HEK293 (cell line): ENCODE measurements at regions not wholly inside any gene's neighbourhood (a gene's known extent, or its start where the extent isn't known, plus 50 kb on each side); places are given as distances from the start of the nearest gene placed in this dataset.
A peak's percentile ranks its signal among the peaks of the same experiment; 100 is the strongest.

Experiments
- GLI4 ChIP-seq: fragments of 450-650 bp; formaldehyde crosslinking; IDR thresholded peaks from 2 replicates; pipeline ENCODE4 v1.5.1; 2016; ENCODE audit warnings: missing biosample characterization, missing genetic modification characterization
- HOXC10 ChIP-seq: sonication (generic); formaldehyde crosslinking; IDR thresholded peaks from 2 replicates; pipeline ENCODE4 v1.8.1; 2023; ENCODE audit warnings: mild to moderate bottlenecking, missing genetic modification reagents
- MYNN ChIP-seq: fragments of 450-650 bp; formaldehyde crosslinking; IDR thresholded peaks from 2 replicates; pipeline ENCODE4 v1.5.1; 2016; ENCODE audit warnings: missing biosample characterization, missing genetic modification characterization, borderline replicate concordance
- PRDM2 ChIP-seq: fragments of 450-650 bp; formaldehyde crosslinking; IDR thresholded peaks from 2 replicates; pipeline ENCODE4 v1.5.1; 2016; ENCODE audit warnings: missing biosample characterization, missing genetic modification characterization, borderline replicate concordance
- SCRT2 ChIP-seq: fragments of 450-650 bp; formaldehyde crosslinking; IDR thresholded peaks from 2 replicates; pipeline ENCODE4 v1.5.1; 2016; ENCODE audit warnings: missing biosample characterization, missing genetic modification characterization
- YY2 ChIP-seq: fragments of 450-650 bp; formaldehyde crosslinking; IDR thresholded peaks from 2 replicates; pipeline ENCODE4 v1.5.1; 2016; ENCODE audit warnings: missing biosample characterization, missing genetic modification characterization
- ZBTB21 ChIP-seq: fragments of 450-650 bp; formaldehyde crosslinking; IDR thresholded peaks from 2 replicates; pipeline ENCODE4 v1.5.1; 2017; ENCODE audit warnings: missing biosample characterization, missing genetic modification characterization
- ZBTB48 ChIP-seq: fragments of 450-650 bp; formaldehyde crosslinking; IDR thresholded peaks from 2 replicates; pipeline ENCODE4 v1.5.1; 2016; ENCODE audit warnings: missing biosample characterization, missing genetic modification characterization
- ZFHX2 ChIP-seq: fragments of 450-650 bp; formaldehyde crosslinking; conservative IDR thresholded peaks from 2 replicates; pipeline ENCODE4 v1.5.1; 2016; ENCODE audit warnings: missing biosample characterization, missing genetic modification characterization
- ZFP69B ChIP-seq: fragments of 450-650 bp; formaldehyde crosslinking; IDR thresholded peaks from 2 replicates; pipeline ENCODE4 v1.5.1; 2016; ENCODE audit warnings: missing biosample characterization, missing genetic modification characterization
- ZNF10 ChIP-seq: fragments of 450-650 bp; formaldehyde crosslinking; IDR thresholded peaks from 2 replicates; pipeline ENCODE4 v1.5.1; 2017; ENCODE audit warnings: missing biosample characterization, missing genetic modification characterization
- ZNF114 ChIP-seq: fragments of 450-650 bp; formaldehyde crosslinking; IDR thresholded peaks from 2 replicates; pipeline ENCODE4 v1.5.0; 2017; ENCODE audit warnings: missing biosample characterization, missing genetic modification characterization
- ZNF16 ChIP-seq: fragments of 450-650 bp; formaldehyde crosslinking; IDR thresholded peaks from 2 replicates; pipeline ENCODE4 v1.5.1; 2016; ENCODE audit warnings: low read depth, missing biosample characterization, missing genetic modification characterization
- ZNF169 ChIP-seq: fragments of 450-650 bp; formaldehyde crosslinking; IDR thresholded peaks from 2 replicates; pipeline ENCODE4 v1.5.1; 2016; ENCODE audit warnings: missing biosample characterization, missing genetic modification characterization
- ZNF211 ChIP-seq: fragments of 450-650 bp; formaldehyde crosslinking; IDR thresholded peaks from 2 replicates; pipeline ENCODE4 v1.5.1; 2016; ENCODE audit warnings: low read depth, missing biosample characterization, missing genetic modification characterization
- ZNF221 ChIP-seq: fragments of 450-650 bp; formaldehyde crosslinking; IDR thresholded peaks from 2 replicates; pipeline ENCODE4 v1.5.1; 2017; ENCODE audit warnings: missing biosample characterization, missing genetic modification characterization, borderline replicate concordance
- ZNF394 ChIP-seq: fragments of 450-650 bp; formaldehyde crosslinking; IDR thresholded peaks from 2 replicates; pipeline ENCODE4 v1.5.1; 2016; ENCODE audit warnings: missing biosample characterization, missing genetic modification characterization, mild to moderate bottlenecking, moderate library complexity, borderline replicate concordance
- ZNF48 ChIP-seq: fragments of 450-650 bp; formaldehyde crosslinking; IDR thresholded peaks from 2 replicates; pipeline ENCODE4 v1.5.1; 2016; ENCODE audit warnings: missing biosample characterization, missing genetic modification characterization
- ZNF510 ChIP-seq: fragments of 450-650 bp; formaldehyde crosslinking; IDR thresholded peaks from 2 replicates; pipeline ENCODE4 v1.5.1; 2018; ENCODE audit warnings: mild to moderate bottlenecking, missing genetic modification characterization, missing biosample characterization; ENCODE audit not compliant: insufficient replicate concordance
- ZNF521 ChIP-seq: fragments of 450-650 bp; formaldehyde crosslinking; IDR thresholded peaks from 2 replicates; pipeline ENCODE4 v1.5.1; 2017; ENCODE audit warnings: missing biosample characterization, mild to moderate bottlenecking, missing genetic modification characterization
- ZNF600 ChIP-seq: fragments of 450-650 bp; formaldehyde crosslinking; IDR thresholded peaks from 2 replicates; pipeline ENCODE4 v1.5.1; 2016; ENCODE audit warnings: missing biosample characterization, missing genetic modification characterization
- ZNF623 ChIP-seq: fragments of 450-650 bp; formaldehyde crosslinking; IDR thresholded peaks from 2 replicates; pipeline ENCODE4 v1.5.1; 2016; ENCODE audit warnings: missing biosample characterization, missing genetic modification characterization
- ZNF626 ChIP-seq: fragments of 450-650 bp; sonication (Bioruptor Pico); formaldehyde crosslinking; IDR thresholded peaks from 2 replicates; pipeline ENCODE4 v1.5.1; 2018; ENCODE audit warnings: missing biosample characterization, missing genetic modification characterization, inconsistent platforms
- ZNF777 ChIP-seq: fragments of 450-650 bp; formaldehyde crosslinking; IDR thresholded peaks from 2 replicates; pipeline ENCODE4 v1.5.1; 2017; ENCODE audit warnings: missing biosample characterization, missing genetic modification characterization, borderline replicate concordance
- ZNF843 ChIP-seq: fragments of 450-650 bp; formaldehyde crosslinking; IDR thresholded peaks from 2 replicates; pipeline ENCODE4 v1.5.1; 2016; ENCODE audit warnings: missing biosample characterization, missing genetic modification characterization
- ZXDB ChIP-seq: fragments of 450-650 bp; formaldehyde crosslinking; IDR thresholded peaks from 2 replicates; pipeline ENCODE4 v1.5.1; 2016; ENCODE audit warnings: missing biosample characterization, missing genetic modification characterization
- TF ChIP-seq, protein P1 (sequence below): fragments of 450-650 bp; formaldehyde crosslinking; IDR thresholded peaks from 2 replicates; pipeline ENCODE4 v1.5.1; 2016; ENCODE audit warnings: missing biosample characterization, missing genetic modification characterization
- TF ChIP-seq, protein P2 (sequence below): fragments of 450-650 bp; formaldehyde crosslinking; IDR thresholded peaks from 2 replicates; pipeline ENCODE4 v1.5.1; 2016; ENCODE audit warnings: missing biosample characterization, missing genetic modification characterization
- TF ChIP-seq, protein P3 (sequence below): fragments of 450-650 bp; formaldehyde crosslinking; IDR thresholded peaks from 2 replicates; pipeline ENCODE4 v1.5.1; 2016; ENCODE audit warnings: missing biosample characterization, missing genetic modification characterization
- TF ChIP-seq, protein P4 (sequence below): fragments of 450-650 bp; formaldehyde crosslinking; IDR thresholded peaks from 2 replicates; pipeline ENCODE4 v1.5.1; 2016; ENCODE audit warnings: missing biosample characterization, missing genetic modification characterization

- TF ChIP-seq ZNF777 (peak; percentile 75), HOXC10 (CRISPR knock-in tag) (no peak), ZXDB (tag by site-specific recombination) (peak; percentile 63; the same call in 1 of the 2 replicates), ZNF394 (tag by site-specific recombination) (no peak; the same call in 1 of the 2 replicates), YY2 (tag by site-specific recombination) (peak; percentile 63; the same call in 1 of the 2 replicates), ZNF221 (tag by site-specific recombination) (no peak), ZBTB21 (no peak), ZNF169 (tag by site-specific recombination) (0 out of 2 replicates have a peak, but pooled peaks have one; percentile 59), ZNF48 (no peak), GLI4 (peak; percentile 64; the same call in 1 of the 2 replicates), ZBTB48 (tag by site-specific recombination) (peak; percentile 93), ZNF16 (tag by site-specific recombination) (peak; percentile 88), ZNF843 (tag by site-specific recombination) (no peak), ZNF211 (tag by site-specific recombination) (no peak), SCRT2 (tag by site-specific recombination) (no peak), ZNF626 (tag by site-specific recombination) (no peak), ZNF114 (tag by site-specific recombination) (no peak), ZNF10 (no peak), ZFP69B (tag by site-specific recombination) (peak; percentile 84), ZNF521 (tag by site-specific recombination) (no peak), ZFHX2 (tag by site-specific recombination) (peak; percentile 74), MYNN (tag by site-specific recombination) (peak; percentile 28; the same call in 1 of the 2 replicates), PRDM2 (tag by site-specific recombination) (no peak), ZNF510 (no peak), ZNF600 (peak; percentile 87), ZNF623 (tag by site-specific recombination) (no peak; the same call in 1 of the 2 replicates)
- TF ChIP-seq, protein P1, sequence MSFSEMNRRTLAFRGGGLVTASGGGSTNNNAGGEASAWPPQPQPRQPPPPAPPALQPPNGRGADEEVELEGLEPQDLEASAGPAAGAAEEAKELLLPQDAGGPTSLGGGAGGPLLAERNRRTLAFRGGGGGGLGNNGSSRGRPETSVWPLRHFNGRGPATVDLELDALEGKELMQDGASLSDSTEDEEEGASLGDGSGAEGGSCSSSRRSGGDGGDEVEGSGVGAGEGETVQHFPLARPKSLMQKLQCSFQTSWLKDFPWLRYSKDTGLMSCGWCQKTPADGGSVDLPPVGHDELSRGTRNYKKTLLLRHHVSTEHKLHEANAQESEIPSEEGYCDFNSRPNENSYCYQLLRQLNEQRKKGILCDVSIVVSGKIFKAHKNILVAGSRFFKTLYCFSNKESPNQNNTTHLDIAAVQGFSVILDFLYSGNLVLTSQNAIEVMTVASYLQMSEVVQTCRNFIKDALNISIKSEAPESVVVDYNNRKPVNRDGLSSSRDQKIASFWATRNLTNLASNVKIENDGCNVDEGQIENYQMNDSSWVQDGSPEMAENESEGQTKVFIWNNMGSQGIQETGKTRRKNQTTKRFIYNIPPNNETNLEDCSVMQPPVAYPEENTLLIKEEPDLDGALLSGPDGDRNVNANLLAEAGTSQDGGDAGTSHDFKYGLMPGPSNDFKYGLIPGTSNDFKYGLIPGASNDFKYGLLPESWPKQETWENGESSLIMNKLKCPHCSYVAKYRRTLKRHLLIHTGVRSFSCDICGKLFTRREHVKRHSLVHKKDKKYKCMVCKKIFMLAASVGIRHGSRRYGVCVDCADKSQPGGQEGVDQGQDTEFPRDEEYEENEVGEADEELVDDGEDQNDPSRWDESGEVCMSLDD (tag by site-specific recombination) = peak; percentile 86
- TF ChIP-seq, protein P2, sequence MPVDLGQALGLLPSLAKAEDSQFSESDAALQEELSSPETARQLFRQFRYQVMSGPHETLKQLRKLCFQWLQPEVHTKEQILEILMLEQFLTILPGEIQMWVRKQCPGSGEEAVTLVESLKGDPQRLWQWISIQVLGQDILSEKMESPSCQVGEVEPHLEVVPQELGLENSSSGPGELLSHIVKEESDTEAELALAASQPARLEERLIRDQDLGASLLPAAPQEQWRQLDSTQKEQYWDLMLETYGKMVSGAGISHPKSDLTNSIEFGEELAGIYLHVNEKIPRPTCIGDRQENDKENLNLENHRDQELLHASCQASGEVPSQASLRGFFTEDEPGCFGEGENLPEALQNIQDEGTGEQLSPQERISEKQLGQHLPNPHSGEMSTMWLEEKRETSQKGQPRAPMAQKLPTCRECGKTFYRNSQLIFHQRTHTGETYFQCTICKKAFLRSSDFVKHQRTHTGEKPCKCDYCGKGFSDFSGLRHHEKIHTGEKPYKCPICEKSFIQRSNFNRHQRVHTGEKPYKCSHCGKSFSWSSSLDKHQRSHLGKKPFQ (tag by site-specific recombination) = no peak
- TF ChIP-seq, protein P3, sequence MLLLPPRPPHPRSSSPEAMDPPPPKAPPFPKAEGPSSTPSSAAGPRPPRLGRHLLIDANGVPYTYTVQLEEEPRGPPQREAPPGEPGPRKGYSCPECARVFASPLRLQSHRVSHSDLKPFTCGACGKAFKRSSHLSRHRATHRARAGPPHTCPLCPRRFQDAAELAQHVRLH = peak; percentile 94
- TF ChIP-seq, protein P4, sequence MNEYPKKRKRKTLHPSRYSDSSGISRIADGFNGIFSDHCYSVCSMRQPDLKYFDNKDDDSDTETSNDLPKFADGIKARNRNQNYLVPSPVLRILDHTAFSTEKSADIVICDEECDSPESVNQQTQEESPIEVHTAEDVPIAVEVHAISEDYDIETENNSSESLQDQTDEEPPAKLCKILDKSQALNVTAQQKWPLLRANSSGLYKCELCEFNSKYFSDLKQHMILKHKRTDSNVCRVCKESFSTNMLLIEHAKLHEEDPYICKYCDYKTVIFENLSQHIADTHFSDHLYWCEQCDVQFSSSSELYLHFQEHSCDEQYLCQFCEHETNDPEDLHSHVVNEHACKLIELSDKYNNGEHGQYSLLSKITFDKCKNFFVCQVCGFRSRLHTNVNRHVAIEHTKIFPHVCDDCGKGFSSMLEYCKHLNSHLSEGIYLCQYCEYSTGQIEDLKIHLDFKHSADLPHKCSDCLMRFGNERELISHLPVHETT (tag by site-specific recombination) = peak; percentile 78; the same call in 1 of the 2 replicates
Observed at GRCh38 chr6:28803337-28803709, 120.5 kb downstream of the TRIM27 start (continued).
